ENCODE measurements at regions not wholly inside any gene's neighbourhood (a gene's known extent, or its start where the extent isn't known, plus 50 kb on each side); places are given as distances from the start of the nearest gene placed in this dataset.

DNA sequence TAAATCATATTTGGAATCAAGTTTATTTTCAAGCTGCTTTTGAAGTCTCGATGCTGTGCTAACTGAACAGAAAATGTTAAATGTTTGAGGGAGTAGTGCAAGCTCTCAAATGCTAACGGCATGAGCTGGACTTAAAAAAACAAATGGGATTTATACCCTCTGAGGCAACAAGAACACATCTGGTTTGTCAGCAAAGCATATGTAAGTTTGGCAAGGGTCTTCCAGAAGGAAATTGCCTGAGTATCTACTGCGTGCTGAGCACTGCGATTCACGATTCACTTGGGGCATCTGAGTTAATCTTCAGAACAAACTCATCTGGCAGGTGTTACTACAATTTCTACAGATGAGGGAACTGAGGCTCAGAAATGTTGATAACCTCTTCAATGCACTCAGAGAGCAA is 98.4 kb upstream of the C9orf72 start:
- Histone ChIP-seq H3K4me2 (ENCODE audit: insufficient read depth, low read length) (no peak overlapping the region), H3K9ac (ENCODE audit: insufficient read depth in 1 of 2, low read depth in 2 of 2, low read length in 2 of 2) (no peak overlapping the region), H3K9me3 (replicated peaks; ENCODE audit: control insufficient read depth, insufficient read depth, low read depth, low read length) (no peaks in the 10 kb centered on the region), H3K27ac (ENCODE audit: extremely low read depth, low read depth, low read length) (no peak overlapping the region), H3K4me1 (replicated peaks in 1 of 2; ENCODE audit: control insufficient read depth in 2 of 2, insufficient read depth in 2 of 2, low read length in 2 of 2) (no peaks in the 10 kb centered on the region), H3K36me3 (ENCODE audit: control insufficient read depth, insufficient read depth, low read length) (no peaks in the 10 kb centered on the region), H3K9me1 (ENCODE audit: control insufficient read depth, insufficient read depth, low read length) (no peaks in the 10 kb centered on the region), H3K27me3 (ENCODE audit: control insufficient read depth in 2 of 2, insufficient read depth in 2 of 2, low read length in 2 of 2) (no peaks in the 10 kb centered on the region), H2AFZ (ENCODE audit: low read depth, low read length) (no peak overlapping the region), H4K20me1 (replicated peaks; ENCODE audit: control insufficient read depth, insufficient read depth, low read length) (no peaks in the 10 kb centered on the region), H3K79me2 (ENCODE audit: control insufficient read depth, insufficient read depth, low read length) (no peaks in the 10 kb centered on the region), H3K4me3 (no peak overlapping the region)
- ATAC-seq (no peak), DNase-seq (ENCODE audit: extremely low read depth in 1 of 4, low spot score in 3 of 4) (no peak), FAIRE-seq (no peak)
- WGBS (ENCODE audit: insufficient coverage, low coverage, missing lambda C conversion rate), result 0% methylated on average over 2 of the region's 5 CpGs
- CTCF ChIA-PET (ENCODE audit: low intra/inter-chr PET ratio), result no interaction called here
- intact Hi-C loops (cut with micrococcal nuclease) (no loop called here), in situ Hi-C loops (cut with MboI) (no loop called here)
- no TSS peak for BruUV-seq (replicated peaks)
- POLR2A ChIA-PET, result no interaction called here
- TF ChIP-seq NCOA4 (IDR thresholded peaks at IDR 0.05; ENCODE audit: partially characterized antibody) (no peak), NR3C1 (CRISPR knock-in tag; IDR thresholded peaks at IDR 0.05) (no peak), PTRF (tag; IDR thresholded peaks at IDR 0.05) (no peak), ZFP30 (CRISPR knock-in tag; IDR thresholded peaks at IDR 0.05; ENCODE audit: borderline replicate concordance) (no peak), ZFP36 (IDR thresholded peaks at IDR 0.05; ENCODE audit: low read depth, low read length, partially characterized antibody) (no peak), SRSF9 (IDR thresholded peaks at IDR 0.05; ENCODE audit: borderline replicate concordance, low read depth, low read length) (no peak), PRDM10 (IDR thresholded peaks at IDR 0.05; ENCODE audit: partially characterized antibody) (no peak), CHAMP1 (IDR thresholded peaks at IDR 0.05) (no peak), MYNN (IDR thresholded peaks at IDR 0.05) (no peak), MYNN (CRISPR knock-in tag; IDR thresholded peaks at IDR 0.05) (no peak), ZNF644 (tag; IDR thresholded peaks at IDR 0.05; ENCODE audit: low read depth) (no peak)

Measured in K562 (cell line).